NCI-H2171 treated with DMSO at 0.1 percent for 48 hours (cell line): ENCODE measurements at regions not wholly inside any gene's neighbourhood (a gene's known extent, or its start where the extent isn't known, plus 50 kb on each side); places are given as distances from the start of the nearest gene placed in this dataset.
A peak's percentile ranks its signal among the peaks of the same experiment; 100 is the strongest.

Experiments
- DNase-seq: peaks from one replicate; lab custom pipeline; 2025; lab: John Stamatoyannopoulos, UW

DNA sequence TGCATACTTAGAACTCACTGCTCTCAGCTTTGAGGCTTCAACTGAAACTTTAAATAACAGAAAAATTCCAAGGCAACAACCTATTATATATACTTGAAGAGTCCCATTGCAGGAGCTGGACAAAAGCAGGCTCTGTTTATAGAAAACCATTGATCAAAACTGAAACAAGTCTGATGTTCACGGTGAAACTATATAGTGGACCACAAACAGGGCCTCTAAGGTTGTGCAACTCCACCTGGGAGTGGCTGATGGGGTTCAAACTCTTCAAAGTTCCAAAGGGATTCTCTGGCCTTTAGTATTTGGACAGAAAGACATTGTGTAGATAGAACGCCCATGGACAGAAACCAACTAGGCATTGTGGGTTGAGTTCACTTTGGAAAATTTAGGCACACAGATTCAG lies 140.3 kb downstream of the ZC3H11B start:
- no peak for DNase-seq

DNA sequence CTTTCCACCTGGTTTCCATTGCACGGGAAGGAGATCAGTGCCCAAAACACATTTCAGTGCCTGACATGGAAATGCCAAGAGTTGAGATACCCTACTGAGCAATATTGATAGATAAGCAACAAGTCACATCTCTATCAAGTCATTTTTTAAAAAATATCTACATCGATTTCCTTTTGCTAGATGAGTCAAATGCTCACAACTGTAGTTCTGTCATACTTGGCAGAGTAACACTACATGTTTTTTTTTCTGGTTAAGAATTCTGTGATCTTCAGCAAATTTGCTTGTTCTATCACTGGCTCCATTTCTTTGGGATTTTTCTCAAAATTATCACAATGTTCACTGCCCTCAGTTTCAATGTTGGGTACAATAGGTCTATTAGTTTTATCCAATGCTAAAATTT lies 145.4 kb downstream of the ZC3H11B start:
- no peak for DNase-seq

DNA sequence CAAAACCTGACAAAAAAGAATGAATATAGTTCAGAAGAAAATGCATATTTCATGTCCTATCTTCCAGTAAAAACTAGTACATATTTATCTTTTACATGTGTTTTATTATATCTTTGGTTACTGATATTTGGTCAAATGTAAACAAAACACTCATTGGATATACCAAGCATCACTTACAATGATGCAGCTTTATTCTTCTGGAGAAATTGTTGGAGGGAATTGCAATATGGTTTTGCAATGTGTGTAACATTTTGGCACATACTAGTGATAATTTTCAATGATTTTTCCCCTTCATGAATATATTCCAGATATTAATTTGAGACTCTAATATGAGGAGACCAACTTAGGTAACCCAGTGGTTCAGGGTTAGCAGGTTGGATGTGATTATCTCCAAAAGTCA lies 146.1 kb downstream of the ZC3H11B start:
- DNase-seq, result no peak

DNA sequence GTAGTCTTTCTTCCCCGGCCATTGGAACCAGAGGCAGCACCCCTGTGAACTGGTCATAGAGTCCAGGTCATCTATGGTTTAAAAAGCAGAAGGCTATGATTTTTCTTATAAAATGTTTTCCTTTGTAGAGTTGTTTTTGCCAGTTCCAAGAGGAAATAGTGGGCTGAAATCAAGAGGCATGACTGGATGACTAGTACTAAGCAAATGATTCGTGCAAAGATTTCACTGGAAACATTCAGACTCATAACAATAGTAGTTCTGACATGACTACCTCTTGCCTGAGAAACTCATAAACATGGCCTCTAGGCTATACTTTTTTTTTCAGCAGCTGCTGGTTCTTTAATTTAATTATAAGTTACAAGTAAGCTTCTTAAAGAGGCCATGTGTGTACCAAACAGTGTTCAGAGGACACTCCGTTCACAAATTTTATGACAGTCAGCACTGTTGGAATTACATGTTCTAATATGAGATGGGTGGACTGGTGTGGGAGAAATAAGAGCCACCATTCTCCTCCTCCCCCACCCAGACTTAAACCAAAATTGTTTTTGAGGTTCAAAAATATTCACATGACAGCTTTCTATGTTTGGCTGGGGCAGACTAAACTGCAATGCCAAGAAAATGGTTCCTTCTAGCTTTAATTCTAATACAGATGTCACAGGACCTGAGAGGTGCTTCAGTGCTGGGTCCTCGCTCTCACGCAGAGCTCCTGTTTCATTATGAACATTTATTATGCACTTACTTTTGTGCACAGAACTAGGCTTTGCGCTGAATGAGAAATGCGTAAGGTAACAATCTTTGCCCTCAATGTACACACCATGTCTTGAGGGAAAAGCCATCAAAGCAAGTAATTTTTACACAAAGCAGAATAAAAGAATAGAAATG lies 147.5 kb downstream of the ZC3H11B start:
- no peak for DNase-seq

- DNase-seq, result no peak
These were observed 149.3 kb downstream of the ZC3H11B start for GRCh38 chr1:219463636-219464035.

DNA sequence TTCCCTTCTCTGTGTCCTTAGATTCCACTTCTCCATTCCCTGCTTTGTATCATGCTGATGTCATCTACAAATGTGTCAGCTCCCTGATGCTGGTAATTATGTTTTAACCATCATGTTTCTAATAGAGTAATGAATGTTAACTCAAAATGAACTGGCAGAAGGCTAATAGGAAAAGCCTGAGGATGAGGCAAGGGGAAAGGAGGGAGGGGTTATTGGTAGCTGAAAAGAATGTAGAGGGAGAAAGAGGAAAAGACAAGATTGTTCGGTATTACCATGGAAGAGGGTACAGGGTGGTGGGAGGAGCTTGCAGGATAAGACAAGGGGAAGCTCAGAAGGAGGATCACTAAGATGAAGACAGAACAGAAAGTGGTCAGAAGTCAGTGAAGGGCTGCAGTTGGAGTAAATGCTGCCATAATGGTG lies 150.9 kb downstream of the ZC3H11B start:
- no peak for DNase-seq

DNA sequence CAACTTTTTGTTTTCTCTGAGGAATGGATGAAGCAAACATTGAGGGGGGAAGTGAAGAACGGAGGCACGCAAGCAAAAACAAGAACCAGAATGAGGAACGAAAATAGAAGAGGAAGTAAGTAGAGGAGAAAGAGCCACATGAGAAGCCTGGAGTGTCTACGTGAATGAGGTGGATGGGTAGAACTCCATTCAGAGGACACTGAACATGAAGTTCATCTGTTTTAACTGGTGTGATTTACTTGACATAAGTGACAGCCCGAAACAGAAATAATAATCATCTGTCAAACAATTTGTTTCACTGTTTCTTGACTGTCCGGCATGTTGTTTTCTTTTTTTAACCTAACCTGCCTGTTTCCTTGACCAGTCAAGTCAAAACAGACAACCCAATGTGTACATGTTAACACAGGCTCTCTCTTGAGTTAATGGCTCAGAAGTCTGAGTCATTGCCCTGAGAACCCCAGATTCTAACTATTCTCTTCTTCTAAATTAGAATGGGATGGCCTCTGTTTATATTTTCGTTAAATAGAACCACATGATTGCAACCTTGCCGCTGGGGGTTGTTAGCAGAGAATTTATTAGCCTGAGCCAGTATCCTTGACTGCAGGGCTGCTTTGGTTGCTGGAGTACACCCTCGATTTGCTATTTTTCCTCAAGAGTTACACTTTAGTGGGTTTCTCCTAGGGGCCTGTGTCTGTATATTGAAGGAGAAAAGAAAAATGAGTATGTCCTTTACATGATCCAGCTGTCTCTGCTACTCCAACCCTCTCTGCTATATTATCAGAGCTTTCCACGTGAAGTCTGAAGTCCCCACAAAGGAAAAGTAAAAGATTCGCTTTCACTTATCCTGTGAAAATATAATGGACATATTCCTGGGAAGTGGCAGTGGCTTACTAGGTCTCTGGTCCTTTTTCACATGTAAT lies 151.7 kb downstream of the ZC3H11B start:
- DNase-seq, result no peak

DNA sequence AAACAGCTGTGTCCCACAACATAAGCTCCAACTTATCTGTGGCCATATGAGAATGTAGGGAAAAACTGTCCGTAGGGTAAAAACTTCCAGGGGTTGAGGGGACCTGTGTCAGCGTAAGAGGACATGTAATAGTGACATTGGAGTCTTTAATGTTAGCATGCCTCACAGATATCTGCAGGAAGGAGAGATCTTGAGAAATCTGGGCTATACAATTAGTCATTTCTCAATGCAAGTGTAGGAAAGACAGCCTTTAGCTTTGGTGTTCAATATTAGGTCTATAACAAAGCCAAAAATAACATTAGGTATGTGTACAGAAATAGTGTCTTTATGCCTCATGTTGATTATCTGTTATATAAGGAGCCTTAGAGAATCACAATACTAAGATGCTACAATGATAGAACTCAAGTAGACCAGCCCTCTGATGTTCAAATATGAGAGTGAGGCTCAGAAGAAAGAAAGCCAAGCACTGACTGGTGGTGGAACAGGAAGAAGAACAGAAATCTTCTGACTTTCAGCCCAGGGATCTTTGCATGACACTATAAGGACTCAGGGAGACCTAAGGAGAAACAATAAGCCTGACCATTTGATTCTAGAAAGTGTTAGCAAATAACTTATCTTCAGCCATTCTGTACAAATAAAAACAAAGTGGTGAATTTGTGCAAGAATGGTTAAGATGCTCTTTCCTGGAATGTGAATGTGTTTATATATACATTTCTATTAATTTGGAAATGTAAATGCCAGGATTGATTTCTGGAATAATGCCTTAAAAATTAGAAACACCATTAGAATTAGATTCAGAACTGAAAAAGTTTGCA lies 152.6 kb downstream of the ZC3H11B start:
- DNase-seq, result no peak

GRCh38 chr1:219459351-219460080 lies 153.4 kb downstream of the ZC3H11B start:
- peak; percentile 11 for DNase-seq

- no peak for DNase-seq
These were observed 166.6 kb downstream of the ZC3H11B start for GRCh38 chr1:219446288-219446687.

DNA sequence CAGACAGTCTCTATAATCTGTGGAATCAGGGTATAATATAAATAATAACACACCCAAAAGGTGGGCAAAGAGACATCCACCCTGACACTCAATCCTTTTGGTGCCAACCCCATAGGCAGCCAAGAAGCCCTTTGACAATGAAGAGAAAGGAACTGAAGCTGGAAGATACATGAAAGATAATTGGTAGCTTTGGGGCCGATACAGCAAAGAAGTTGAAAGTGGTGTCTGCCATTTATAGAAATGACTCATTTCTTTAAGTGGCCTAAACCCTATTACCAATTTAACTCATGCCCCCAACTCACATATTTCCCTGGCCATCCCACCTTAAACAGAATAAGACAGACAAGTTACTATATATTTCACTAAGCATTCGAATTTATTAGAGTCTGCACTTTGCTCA lies 167.0 kb downstream of the ZC3H11B start:
- no peak for DNase-seq

DNA sequence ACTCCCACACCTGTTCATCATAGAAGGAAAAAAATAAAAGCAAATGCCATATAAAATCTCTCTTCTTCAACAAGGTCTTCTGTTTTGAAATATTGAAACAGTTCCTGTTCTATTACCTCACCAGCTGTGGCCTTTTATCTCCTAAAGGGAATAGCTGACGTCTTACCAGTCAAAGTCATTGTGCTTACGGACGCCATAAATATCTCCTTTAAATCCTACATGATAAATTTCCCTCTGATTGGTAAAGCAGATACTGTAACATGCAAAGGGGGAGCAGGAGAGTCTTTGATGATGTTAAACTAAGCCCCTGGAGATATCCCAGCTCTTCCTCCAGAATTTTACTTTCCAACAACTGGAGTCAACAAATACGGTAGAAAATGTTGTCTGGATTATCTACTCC lies 168.4 kb downstream of the ZC3H11B start:
- DNase-seq, result no peak

GRCh38 chr1:219443763-219444162 lies 169.1 kb downstream of the ZC3H11B start:
- DNase-seq, result no peak

GRCh38 chr1:219442611-219443061 lies 170.3 kb downstream of the ZC3H11B start:
- DNase-seq, result no peak

- DNase-seq, result no peak
These were observed 171.0 kb downstream of the ZC3H11B start for GRCh38 chr1:219441884-219442283.

DNA sequence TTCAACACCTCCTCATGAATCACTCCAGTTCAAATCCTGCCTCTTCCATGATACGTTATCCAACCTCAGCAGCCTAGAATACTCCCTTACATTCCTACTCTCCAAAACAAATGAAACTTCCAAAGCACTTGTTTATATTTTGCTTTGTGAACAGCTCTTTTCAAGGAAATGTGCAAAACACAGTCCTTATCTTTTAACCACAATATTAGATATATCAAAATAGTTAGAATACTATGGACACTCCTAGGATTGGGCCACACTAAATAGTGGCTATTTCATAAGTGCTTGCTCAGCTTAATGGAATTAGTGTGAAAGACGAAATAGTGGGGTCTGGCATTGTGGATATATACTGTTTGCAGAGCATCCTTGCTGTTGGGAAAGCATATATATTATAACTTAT lies 173.5 kb downstream of the ZC3H11B start:
- DNase-seq, result no peak

DNA sequence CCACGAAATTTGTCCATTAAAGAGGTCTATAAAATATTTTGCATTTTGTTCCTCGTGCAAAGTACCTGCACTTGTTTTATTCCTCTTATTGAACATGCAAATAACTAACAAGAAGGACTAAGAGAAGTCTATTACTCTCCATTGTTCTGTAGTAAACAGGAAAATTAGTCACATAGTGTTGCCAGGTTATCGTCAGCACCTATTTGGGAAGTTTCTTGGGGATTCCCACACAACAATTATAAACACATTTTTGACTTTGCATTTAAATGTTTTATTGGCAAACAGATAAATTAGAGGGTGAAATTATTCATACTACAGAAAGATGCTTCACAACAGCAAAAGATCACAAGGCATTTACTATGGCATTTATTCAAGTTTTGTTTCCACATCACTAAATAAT lies 174.5 kb downstream of the ZC3H11B start:
- DNase-seq, result no peak

GRCh38 chr1:219434923-219435297 lies 178.0 kb downstream of the ZC3H11B start:
- DNase-seq, result no peak

- DNase-seq, result no peak
These were observed 178.5 kb downstream of the ZC3H11B start for GRCh38 chr1:219434285-219434922.

GRCh38 chr1:219433496-219434131 lies 179.3 kb downstream of the ZC3H11B start:
- no peak for DNase-seq
